GM23248 (cell line): ENCODE measurements at regions not wholly inside any gene's neighbourhood (a gene's known extent, or its start where the extent isn't known, plus 50 kb on each side); places are given as distances from the start of the nearest gene placed in this dataset.

Source experiments
- DNase-seq: peaks from one replicate; pipeline ENCODE4 v3.0.0-alpha.2; 2015
- H2AFZ ChIP-seq: fragments of 200-600 bp; sonication (generic); 2 replicates; pipeline ENCODE4 v1.6.1; 2016; ENCODE audit warnings: antibody characterized with exemption
- H3F3A ChIP-seq: fragments of 200-600 bp; sonication (generic); 2 replicates; pipeline ENCODE4 v1.6.1; 2016; ENCODE audit warnings: mild to moderate bottlenecking, antibody characterized with exemption, mixed run types; ENCODE audit not compliant: insufficient read depth
- H3K27ac ChIP-seq: fragments of 200-600 bp; sonication (generic); 2 replicates; pipeline ENCODE4 v1.5.1; 2016; ENCODE audit warnings: mild to moderate bottlenecking
- H3K27me3 ChIP-seq: fragments of 200-600 bp; sonication (generic); replicated peaks from 2 replicates; pipeline ENCODE4 v1.6.1; 2016; ENCODE audit warnings: mild to moderate bottlenecking; ENCODE audit not compliant: insufficient read depth
- H3K36me3 ChIP-seq: fragments of 200-600 bp; sonication (generic); 2 replicates; pipeline ENCODE4 v1.6.1; 2016; ENCODE audit warnings: low read depth, mild to moderate bottlenecking
- H3K4me1 ChIP-seq: fragments of 200-600 bp; sonication (generic); 2 replicates; pipeline ENCODE4 v1.6.1; 2016; ENCODE audit warnings: mild to moderate bottlenecking; ENCODE audit not compliant: insufficient read depth
- H3K4me2 ChIP-seq: fragments of 200-600 bp; sonication (generic); one replicate; pipeline ENCODE4 v1.6.1; 2016; ENCODE audit warnings: mild to moderate bottlenecking; ENCODE audit not compliant: unreplicated experiment
- H3K4me3 ChIP-seq: fragments of 200-600 bp; sonication (generic); 2 replicates; pipeline ENCODE4 v1.5.1; 2016; ENCODE audit warnings: mild to moderate bottlenecking
- H3K79me2 ChIP-seq: fragments of 200-600 bp; sonication (generic); 2 replicates; pipeline ENCODE4 v1.6.1; 2016; ENCODE audit warnings: mild to moderate bottlenecking; ENCODE audit not compliant: insufficient read depth
- H3K9ac ChIP-seq: fragments of 200-600 bp; sonication (generic); 2 replicates; pipeline ENCODE4 v1.6.1; 2016; ENCODE audit warnings: mild to moderate bottlenecking
- H3K9me2 ChIP-seq: fragments of 200-600 bp; sonication (generic); 2 replicates; pipeline ENCODE4 v1.6.1; 2016; ENCODE audit warnings: mixed run types, mild to moderate bottlenecking, moderate library complexity; ENCODE audit not compliant: insufficient read depth
- H3K9me3 ChIP-seq: fragments of 200-600 bp; sonication (generic); one replicate; pipeline ENCODE4 v1.6.1; 2017; ENCODE audit warnings: low read depth
- H4K20me1 ChIP-seq: fragments of 200-600 bp; sonication (generic); 2 replicates; pipeline ENCODE4 v1.6.0; 2016; ENCODE audit not compliant: insufficient read depth
- EZH2 ChIP-seq: fragments of 200-600 bp; sonication (generic); IDR thresholded peaks from 2 replicates; pipeline ENCODE4 v1.6.1; 2018; ENCODE audit warnings: antibody characterized with exemption, mild to moderate bottlenecking; ENCODE audit not compliant: insufficient read depth, poor library complexity, severe bottlenecking
- EZH2phosphoT487 ChIP-seq: fragments of 200-600 bp; sonication (generic); IDR thresholded peaks from 2 replicates; pipeline ENCODE4 v1.6.1; 2018; ENCODE audit warnings: antibody characterized with exemption, moderate library complexity, mild to moderate bottlenecking, low read depth; ENCODE audit not compliant: insufficient read depth
- WGBS, 2 experiments: methylation state at CpG; one replicate each; pipeline ENCODE4 v1.1.6; 2015 to 2017; ENCODE audit warnings: low lambda C conversion rate in 2 of 2, low coverage in 1 of 2; ENCODE audit errors: missing lambda C conversion rate in 2 of 2; 5-methylcytosine and 5-hydroxymethylcytosine counted together
- in situ Hi-C: fragments of 300-500 bp; cut with MboI; formaldehyde crosslinking; loops from 2 replicates; pipeline ENCODE4 v1.15.0; 2020

- H4K20me1 ChIP-seq, result no peaks in the 10 kb centered on the region
- H3K4me2 ChIP-seq, result no peak overlapping the region
- H3K27ac ChIP-seq, result no peak overlapping the region
- peaks cover 13% of the 10 kb centered on the region; the same call in 1 of the 2 replicates for H3K27me3 ChIP-seq
- H2AFZ ChIP-seq, result no peak overlapping the region
- H3K9ac ChIP-seq, result no peak overlapping the region
- no peak overlapping the region for H3K4me3 ChIP-seq
- no peaks in the 10 kb centered on the region for H3K9me3 ChIP-seq
- H3K4me1 ChIP-seq, result no peaks in the 10 kb centered on the region
- H3K9me2 ChIP-seq, result no peaks in the 10 kb centered on the region
- no peaks in the 10 kb centered on the region for H3K36me3 ChIP-seq
- no peaks in the 10 kb centered on the region for H3F3A ChIP-seq
- TF ChIP-seq EZH2 (no peak), EZH2phosphoT487 (no peak)
- no peaks in the 10 kb centered on the region for H3K79me2 ChIP-seq
- in situ Hi-C loops, result no loop called here
- DNase-seq, result no peak
Observed at GRCh38 chr2:205876127-205876526, 193.8 kb downstream of the NRP2 start.

GRCh38 chr2:205872716-205873115 lies 190.4 kb downstream of the NRP2 start:
- Histone ChIP-seq H3K79me2 (no peaks in the 10 kb centered on the region), H3K9ac (no peak overlapping the region), H3K9me3 (no peaks in the 10 kb centered on the region), H3K9me2 (no peaks in the 10 kb centered on the region), H3K4me3 (no peak overlapping the region), H3K36me3 (no peaks in the 10 kb centered on the region), H4K20me1 (no peaks in the 10 kb centered on the region), H3K4me1 (no peaks in the 10 kb centered on the region), H3K27ac (no peak overlapping the region), H3K4me2 (no peak overlapping the region), H3K27me3 (no peaks in the 10 kb centered on the region), H2AFZ (no peak overlapping the region), H3F3A (no peaks in the 10 kb centered on the region)
- DNase-seq, result no peak
- in situ Hi-C loops, result no loop called here
- TF ChIP-seq EZH2phosphoT487, result no peak
- TF ChIP-seq EZH2, result no peak

- Histone ChIP-seq H4K20me1 (no peaks in the 10 kb centered on the region), H3K27ac (no peak overlapping the region), H3K27me3 (no peaks in the 10 kb centered on the region), H3K4me3 (no peak overlapping the region), H3K9ac (no peak overlapping the region), H3F3A (no peaks in the 10 kb centered on the region), H3K79me2 (no peaks in the 10 kb centered on the region), H3K36me3 (no peaks in the 10 kb centered on the region), H3K4me1 (no peaks in the 10 kb centered on the region), H2AFZ (no peak overlapping the region), H3K4me2 (no peak overlapping the region), H3K9me2 (no peaks in the 10 kb centered on the region), H3K9me3 (no peaks in the 10 kb centered on the region)
- no peak for TF ChIP-seq EZH2phosphoT487
- TF ChIP-seq EZH2, result no peak
- in situ Hi-C loops, result no loop called here
- DNase-seq, result no peak
Observed at GRCh38 chr2:205869439-205869838, 187.1 kb downstream of the NRP2 start.

- H2AFZ ChIP-seq, result no peak overlapping the region
- H3K4me2 ChIP-seq, result no peak overlapping the region
- H3K79me2 ChIP-seq, result no peaks in the 10 kb centered on the region
- in situ Hi-C loops, result no loop called here
- H3K4me1 ChIP-seq, result no peaks in the 10 kb centered on the region
- no peak overlapping the region for H3K9ac ChIP-seq
- H3K27me3 ChIP-seq, result no peaks in the 10 kb centered on the region
- no peaks in the 10 kb centered on the region for H3K36me3 ChIP-seq
- 75 to 79% methylated on average over 8 of the region's 8 CpGs for WGBS, 2 experiments
- DNase-seq, result no peak
- H4K20me1 ChIP-seq, result no peaks in the 10 kb centered on the region
- no peaks in the 10 kb centered on the region for H3F3A ChIP-seq
- TF ChIP-seq EZH2phosphoT487 (no peak), EZH2 (no peak)
- no peak overlapping the region for H3K4me3 ChIP-seq
- H3K27ac ChIP-seq, result no peak overlapping the region
- no peaks in the 10 kb centered on the region for H3K9me2 ChIP-seq
- no peaks in the 10 kb centered on the region for H3K9me3 ChIP-seq
Observed at GRCh38 chr2:205868773-205869333, 186.6 kb downstream of the NRP2 start.

DNA sequence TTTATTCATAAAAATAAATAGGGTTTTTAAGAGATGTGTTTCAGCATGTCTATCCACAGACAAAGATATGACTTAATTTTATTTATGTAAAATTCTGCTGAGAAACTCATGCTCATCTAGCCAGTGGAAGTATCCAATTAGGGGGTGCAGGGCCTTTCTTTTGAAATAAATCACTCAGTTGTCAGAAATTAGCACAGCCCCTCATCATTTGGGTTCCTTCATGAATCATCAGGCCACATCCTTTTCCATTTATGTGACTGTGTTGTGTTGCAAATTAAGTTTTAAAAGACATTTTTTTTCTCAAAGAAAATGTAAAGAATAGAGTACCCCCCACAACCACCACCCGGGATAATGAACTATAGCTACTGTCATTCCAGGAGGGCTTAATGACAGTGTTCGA lies 185.8 kb downstream of the NRP2 start:
- no peaks in the 10 kb centered on the region for H3K4me1 ChIP-seq
- no peaks in the 10 kb centered on the region for H3K9me3 ChIP-seq
- no peak overlapping the region for H3K4me2 ChIP-seq
- H4K20me1 ChIP-seq, result no peaks in the 10 kb centered on the region
- no peak overlapping the region for H3K9ac ChIP-seq
- no peak overlapping the region for H3K4me3 ChIP-seq
- no peaks in the 10 kb centered on the region for H3K36me3 ChIP-seq
- H3F3A ChIP-seq, result no peaks in the 10 kb centered on the region
- TF ChIP-seq EZH2phosphoT487, result no peak
- WGBS, 2 experiments, result 68 to 82% methylated on average over 2 of the region's 2 CpGs
- H3K27ac ChIP-seq, result no peak overlapping the region
- H2AFZ ChIP-seq, result no peak overlapping the region
- no peaks in the 10 kb centered on the region for H3K79me2 ChIP-seq
- no peaks in the 10 kb centered on the region for H3K9me2 ChIP-seq
- in situ Hi-C loops, result no loop called here
- H3K27me3 ChIP-seq, result 0 out of 2 replicates have a peak, but pooled peaks cover 3% of the 10 kb centered on the region
- no peak for DNase-seq
